HG02840 (cell line): ENCODE measurements at regions not wholly inside any gene's neighbourhood (a gene's known extent, or its start where the extent isn't known, plus 50 kb on each side); places are given as distances from the start of the nearest gene placed in this dataset.
"Not testable (repeated sequence)": the region's sequence is repeated elsewhere in the genome, so short reads cannot be mapped to it uniquely, and the experiment has no call there.

Experiments
- ATAC-seq: cut with Tn5 transposase; IDR thresholded peaks from one replicate; pipeline ENCODE4 v1.9.1; 2021; ENCODE audit warnings: mild to moderate bottlenecking, moderate library complexity, moderate number of reproducible peaks; ENCODE audit not compliant: unreplicated experiment, low FRiP score

DNA sequence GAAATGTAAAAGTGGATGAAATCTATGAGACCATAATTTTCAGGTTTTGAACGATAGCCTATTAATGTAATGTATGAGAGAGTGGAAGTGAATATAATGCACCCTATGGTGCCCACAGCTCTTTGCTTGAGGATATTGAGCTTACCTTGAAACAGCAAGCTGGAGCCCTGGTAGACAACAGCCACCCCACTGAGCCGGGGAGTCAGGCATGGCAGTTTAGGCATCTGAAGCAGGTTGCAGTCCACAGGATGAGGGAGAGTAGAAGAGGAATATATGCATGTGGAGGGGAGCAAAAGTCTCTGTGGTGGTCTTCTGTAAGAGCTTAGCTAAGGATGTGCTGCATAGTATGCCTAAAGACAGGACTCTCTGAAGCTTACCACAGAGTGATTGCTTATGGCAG, 817.3 kb downstream of the DNAJB9 start:
- ATAC-seq = no peak

GRCh38 chr7:109387530-109387929, 817.9 kb downstream of the DNAJB9 start:
- no peak for ATAC-seq

GRCh38 chr7:109391240-109391639, 821.6 kb downstream of the DNAJB9 start:
- ATAC-seq = no peak

- ATAC-seq = no peak
Observed at GRCh38 chr7:109402107-109402506, 832.4 kb downstream of the DNAJB9 start.

DNA sequence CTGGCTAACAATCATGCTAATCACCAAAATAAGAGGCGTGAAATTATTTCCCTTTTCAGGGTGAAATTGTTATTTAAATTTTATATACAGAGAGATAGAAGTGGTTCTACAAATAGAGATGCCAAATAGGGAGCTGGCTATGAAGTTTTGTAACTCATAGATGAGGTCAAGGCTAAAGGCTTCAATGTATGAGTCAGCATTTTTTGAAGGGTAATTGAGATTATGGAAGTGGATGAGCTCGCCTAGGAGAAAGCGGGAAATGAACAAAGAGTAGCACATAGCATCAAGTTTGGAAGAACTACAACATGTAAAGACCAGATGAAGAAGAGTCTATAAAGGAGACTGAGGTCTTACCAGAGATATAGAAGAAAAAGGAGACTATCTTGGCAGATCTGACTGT, 838.1 kb downstream of the DNAJB9 start:
- no peak for ATAC-seq

DNA sequence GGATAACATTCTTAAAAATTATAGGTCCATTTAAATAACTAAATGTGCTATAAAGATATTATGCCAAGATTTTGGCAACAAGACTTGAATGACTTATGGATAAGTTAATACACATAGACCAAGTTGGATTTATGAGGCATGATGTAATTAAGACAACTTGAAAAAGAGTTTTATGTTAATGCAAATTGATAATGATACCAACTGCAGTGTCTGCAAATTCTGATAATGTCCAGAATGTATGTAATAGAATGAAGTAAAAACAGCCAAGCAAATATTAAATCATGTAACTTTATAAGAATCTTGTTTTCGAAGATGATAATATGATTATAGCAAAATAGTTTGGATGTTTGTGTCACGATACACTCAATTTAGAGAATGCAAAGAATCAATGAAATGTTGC, 868.3 kb downstream of the DNAJB9 start:
- no peak for ATAC-seq

- ATAC-seq = no peak
Observed at GRCh38 chr7:109449760-109450159, 880.1 kb downstream of the DNAJB9 start.

DNA sequence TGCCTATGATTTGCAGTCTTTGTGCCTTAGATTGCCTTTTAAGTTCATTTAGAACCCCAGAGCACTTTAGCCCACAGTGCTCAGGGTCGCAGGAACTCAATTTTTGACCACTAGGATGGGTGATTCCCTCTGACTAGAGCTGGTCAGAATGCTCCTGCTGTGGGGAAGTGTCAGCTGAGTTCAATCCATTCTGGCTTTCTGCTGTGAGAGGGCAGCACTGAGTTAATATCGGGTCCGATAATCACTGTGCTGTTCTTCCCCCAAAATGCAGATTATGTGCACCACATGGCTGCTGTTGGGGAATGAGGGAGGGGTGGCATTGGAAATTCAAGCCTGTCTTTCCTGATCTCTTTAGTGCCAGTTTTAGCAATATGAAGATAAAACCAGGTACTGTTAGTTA, 886.4 kb downstream of the DNAJB9 start:
- no peak for ATAC-seq

DNA sequence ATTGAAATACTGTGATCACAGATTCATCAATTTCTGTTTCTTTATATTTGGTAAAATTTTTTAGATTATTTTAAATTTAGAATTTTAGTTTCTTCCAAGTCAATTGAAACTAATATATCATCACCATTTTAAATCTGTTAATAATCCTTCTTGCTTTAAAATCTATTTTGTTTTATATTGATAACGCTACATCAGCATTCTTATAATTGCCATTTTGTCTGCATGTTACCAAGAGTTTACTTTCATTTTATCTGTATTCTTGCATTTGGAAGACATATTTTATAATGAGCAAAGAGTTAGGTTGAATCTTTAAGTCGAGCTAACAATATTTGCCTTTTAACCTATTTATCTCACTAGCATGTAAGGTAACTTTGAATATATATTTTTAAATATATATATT, 890.6 kb downstream of the DNAJB9 start:
- no peak for ATAC-seq

DNA sequence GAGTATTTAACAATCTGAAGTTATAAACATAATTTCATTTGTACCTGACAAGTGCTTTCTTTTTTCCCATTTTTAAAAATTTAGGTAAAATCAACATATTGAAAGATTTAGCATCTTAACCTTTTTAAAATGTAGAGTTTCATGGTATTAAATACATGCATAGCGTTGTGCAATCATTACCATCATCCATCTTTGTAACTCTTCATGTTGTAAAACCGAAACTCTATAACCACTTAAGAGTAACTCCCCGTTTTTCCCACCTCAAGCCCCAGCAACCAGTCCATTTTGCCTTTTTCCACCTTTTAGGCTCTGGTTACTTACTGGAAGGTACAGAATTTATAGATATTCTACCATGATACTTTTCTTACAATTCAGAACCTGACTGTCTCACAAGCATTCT, 892.5 kb downstream of the DNAJB9 start:
- no peak for ATAC-seq

DNA sequence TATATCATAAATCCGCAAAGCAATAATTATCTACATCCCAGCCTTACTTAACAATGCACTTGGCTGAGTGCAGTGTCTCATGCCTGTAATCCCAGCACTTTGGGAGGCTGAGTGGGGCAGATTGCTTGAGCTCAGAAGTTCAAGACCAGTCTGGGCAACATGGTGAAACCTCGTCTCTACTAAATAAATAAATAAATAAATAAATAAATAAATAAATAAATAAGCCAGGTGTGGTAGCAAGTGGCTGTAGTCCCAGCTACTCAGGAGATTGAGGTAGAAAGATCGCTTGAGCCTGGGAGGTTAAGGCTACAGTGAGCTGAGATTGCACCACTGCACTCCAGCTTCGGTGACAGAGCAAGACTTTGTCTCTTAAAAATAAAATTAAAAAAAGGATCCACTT, 898.1 kb downstream of the DNAJB9 start:
- ATAC-seq = not testable (repeated sequence)

GRCh38 chr7:109473172-109473571, 903.5 kb downstream of the DNAJB9 start:
- no peak for ATAC-seq

- ATAC-seq = no peak
Observed at GRCh38 chr7:109476409-109476808, 906.7 kb downstream of the DNAJB9 start.

- ATAC-seq = no peak
Observed at GRCh38 chr7:109479388-109479787, 909.7 kb downstream of the DNAJB9 start.

GRCh38 chr7:109490607-109491006, 920.9 kb downstream of the DNAJB9 start:
- ATAC-seq = not testable (repeated sequence)

DNA sequence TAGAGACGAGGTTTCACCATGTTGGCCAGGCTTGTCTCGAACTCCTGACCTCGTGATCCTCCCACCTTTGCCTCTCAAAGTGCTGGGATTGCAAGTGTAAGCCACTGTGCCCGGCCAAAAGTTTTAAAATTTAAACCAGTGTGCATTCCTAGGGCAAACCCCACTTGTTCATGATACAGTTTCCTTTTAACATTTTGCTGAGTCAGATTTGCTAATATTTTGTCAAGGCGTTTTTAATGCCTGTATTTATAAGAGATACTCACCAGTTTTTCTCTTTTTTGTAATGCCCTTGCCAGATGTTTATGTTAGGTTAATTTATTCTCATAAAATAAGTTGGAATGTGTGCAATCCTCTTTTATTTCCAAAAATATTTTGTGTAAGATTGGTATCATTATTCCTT, 927.4 kb downstream of the DNAJB9 start:
- no peak for ATAC-seq

- no peak for ATAC-seq
Observed at GRCh38 chr7:109498131-109498530, 928.5 kb downstream of the DNAJB9 start.

DNA sequence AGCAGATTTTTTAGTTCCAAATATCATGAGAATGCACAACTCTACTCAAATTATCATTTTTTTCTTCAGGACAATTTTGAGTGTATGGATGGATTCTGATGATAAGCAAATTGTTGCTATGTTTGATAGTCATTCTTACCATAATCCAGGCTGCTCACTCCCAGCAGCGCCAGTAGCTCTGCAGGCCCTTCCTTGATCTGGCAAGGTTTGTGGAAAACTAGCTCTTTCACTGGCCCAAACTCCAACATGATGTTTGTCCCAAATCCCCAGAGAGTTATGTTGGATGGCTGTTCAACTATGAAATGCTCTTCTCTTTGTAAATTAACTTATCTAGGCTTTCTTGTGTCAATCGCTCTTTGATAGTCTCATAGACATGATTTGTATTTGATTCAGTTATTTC, 933.7 kb downstream of the DNAJB9 start:
- no peak for ATAC-seq

DNA sequence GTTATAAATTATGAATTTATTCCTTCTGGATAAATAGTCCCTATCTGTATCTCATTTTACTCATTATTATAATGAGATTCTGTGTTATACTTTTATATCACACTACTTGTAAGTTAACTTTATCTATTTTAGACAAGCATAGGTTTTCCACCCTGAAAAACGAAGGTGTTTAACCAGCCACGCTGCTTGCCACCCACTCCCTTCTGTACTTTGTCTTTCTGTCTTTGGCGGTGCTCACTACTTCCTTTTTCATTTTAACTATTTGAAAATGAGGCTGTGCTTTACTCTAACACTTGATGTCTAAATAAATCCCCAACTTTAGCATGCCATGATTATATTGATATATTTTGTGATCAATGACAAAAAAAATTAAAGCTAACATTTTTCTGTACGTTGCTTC, 952.9 kb downstream of the DNAJB9 start:
- ATAC-seq = no peak

- no peak for ATAC-seq
Observed at GRCh38 chr7:109527833-109528232, 958.2 kb downstream of the DNAJB9 start.

DNA sequence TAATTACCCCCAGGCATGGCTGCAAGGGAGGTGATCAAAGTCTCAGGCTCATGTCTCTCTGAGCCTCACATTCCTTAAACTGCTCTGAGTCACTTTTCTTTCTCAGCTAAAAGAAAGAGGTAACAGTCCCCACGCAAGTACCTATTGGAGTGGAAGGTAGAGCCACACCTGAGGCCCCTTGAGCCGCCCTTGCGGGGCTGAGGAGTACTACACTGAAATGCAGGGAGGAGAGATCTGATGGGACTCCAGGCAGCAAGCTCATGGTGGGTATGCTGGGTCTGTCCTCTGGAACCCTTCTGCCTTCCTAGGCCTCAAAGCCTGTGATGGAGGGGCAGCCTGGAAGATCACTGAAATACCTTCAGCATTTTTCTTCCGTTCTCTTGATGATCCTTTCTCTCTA, 960.0 kb downstream of the DNAJB9 start:
- no peak for ATAC-seq

DNA sequence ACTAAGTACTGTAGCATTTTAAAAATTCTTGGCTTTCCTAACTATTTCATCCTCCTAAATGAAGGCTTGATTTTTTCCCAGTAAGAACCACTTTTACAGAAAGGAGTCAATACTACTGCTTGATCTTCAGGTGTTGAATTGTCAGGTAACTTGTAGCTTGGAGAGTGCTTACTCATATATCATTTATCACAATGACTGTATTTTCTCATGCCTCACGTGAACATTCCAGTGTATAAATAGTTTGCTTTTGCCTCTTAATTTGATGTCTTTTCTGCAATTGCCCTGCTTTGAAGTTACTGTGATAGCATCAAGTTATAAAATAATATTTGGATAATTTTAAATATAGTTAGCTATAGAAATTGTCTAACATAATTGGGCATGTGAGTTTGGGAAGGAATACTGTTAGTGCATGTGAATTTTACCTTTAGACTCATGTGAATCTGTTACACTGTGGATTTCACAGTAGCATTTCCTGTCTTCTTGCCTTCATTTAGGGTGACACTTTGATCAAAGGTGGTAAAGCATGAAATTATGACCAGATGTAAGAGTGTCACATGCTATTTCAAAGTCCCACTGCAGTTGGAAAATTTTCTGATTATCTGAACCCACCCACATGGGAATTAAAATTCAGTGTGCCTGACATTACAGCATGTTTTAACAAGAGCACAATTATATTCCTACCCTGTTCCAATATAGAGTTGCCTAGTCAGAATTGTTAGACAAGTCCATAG, 962.8 kb downstream of the DNAJB9 start:
- ATAC-seq = no peak

- ATAC-seq = no peak
Observed at GRCh38 chr7:109545686-109546085, 976.0 kb downstream of the DNAJB9 start.
